LNCAP (cell line): ENCODE measurements at regions not wholly inside any gene's neighbourhood (a gene's known extent, or its start where the extent isn't known, plus 50 kb on each side); places are given as distances from the start of the nearest gene placed in this dataset.

Source experiments
- CTCF ChIP-seq: fragments of 450-650 bp; IDR thresholded peaks from 2 replicates; pipeline ENCODE4 v1.5.1; 2017; ENCODE audit warnings: mild to moderate bottlenecking

GRCh38 chr3:187976365-187976900 lies 177.5 kb upstream of the LPP start:
- no peak for TF ChIP-seq CTCF

GRCh38 chr3:187977659-187978058 lies 176.3 kb upstream of the LPP start:
- no peak for TF ChIP-seq CTCF

- TF ChIP-seq CTCF, result no peak
Measured at GRCh38 chr3:187978433-187979011, 175.4 kb upstream of the LPP start.

DNA sequence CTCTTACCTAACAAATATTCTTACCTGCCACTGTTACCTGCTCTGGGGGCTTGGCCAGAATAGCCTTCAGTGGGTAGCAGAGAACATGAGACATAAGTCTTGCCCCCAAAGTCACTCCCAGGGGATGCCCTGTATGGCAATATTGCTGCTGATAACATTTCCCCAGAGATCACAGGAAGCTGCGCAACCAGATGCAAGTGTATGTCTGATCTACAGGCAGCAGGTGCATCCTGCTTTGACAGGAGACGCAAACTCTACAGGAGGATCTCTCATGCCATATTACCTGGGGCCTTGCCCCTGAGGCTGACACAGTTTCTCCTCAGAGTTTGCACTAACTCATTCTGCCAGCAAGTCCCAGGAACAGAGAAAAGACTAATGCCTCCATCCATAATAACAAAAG lies 174.4 kb upstream of the LPP start:
- TF ChIP-seq CTCF, result no peak

DNA sequence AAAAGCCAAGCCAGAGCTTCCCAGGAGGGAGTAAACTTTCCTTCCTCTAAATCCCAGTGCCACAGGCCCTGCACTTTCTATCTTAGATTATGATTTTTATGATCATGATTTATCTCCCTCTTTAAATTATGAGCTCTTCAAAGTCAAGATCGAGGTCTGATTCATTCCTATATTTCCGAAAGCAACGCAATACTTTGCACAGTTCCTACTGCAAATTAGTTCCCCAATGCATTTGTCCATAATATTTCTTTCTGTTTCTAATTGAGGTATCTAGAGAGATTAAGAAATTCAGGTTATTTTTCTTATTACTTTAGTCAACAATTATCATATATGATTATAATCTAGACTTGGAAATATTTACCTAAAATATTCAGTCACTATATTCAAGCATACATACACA lies 173.1 kb upstream of the LPP start:
- TF ChIP-seq CTCF, result no peak

DNA sequence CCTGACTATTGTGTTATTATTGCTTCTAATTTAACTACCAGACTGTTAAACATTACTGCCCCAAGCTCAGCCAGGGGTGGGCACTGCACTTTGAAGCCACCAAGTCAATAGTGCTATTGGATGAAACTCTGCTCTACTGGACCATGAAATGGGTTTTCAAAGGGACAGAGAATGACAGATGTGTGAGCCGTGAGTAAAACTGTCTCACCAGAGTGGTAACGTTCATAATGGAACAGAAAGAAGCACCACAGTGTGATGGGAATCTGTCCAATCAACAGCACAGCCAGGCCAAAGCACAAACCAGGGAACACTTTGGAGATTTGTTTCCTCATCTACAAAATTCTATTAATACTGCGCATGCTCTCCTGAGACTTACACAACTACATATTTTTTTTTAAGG lies 171.8 kb upstream of the LPP start:
- no peak for TF ChIP-seq CTCF

DNA sequence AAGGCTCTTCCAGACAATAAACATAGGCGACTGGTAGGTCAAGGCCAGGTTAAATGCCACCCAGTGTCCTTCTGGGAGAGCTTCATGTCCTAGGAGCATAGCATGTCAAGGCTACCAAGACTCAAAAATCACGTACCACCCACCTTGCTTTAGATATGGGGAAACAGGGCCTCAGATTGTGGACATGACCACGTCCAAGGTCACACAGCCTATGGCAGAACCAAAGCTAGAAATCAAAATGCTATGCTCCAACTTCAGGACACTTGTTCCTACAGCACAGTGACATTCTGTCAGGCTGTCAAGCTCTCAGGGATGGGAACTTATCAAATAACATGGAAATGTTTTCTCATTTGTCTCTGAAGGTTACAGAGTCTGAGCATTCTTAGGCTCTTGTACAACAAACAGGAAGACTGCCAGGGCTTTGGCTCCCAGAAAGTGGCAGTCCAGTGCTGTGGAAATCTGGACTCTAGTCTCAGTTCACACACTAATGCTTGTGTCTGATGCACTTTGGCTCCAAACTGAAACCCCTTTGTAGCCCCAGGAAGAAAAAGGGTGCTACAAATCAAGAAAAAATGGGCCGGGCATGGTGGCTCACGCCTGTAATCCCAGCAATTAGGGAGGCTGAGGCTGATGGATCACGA lies 170.4 kb upstream of the LPP start:
- no peak for TF ChIP-seq CTCF

GRCh38 chr3:187985647-187986046 lies 168.3 kb upstream of the LPP start:
- no peak for TF ChIP-seq CTCF
